ENCODE measurements at regions not wholly inside any gene's neighbourhood (a gene's known extent, or its start where the extent isn't known, plus 50 kb on each side); places are given as distances from the start of the nearest gene placed in this dataset.
"Not testable (repeated sequence)": the region's sequence is repeated elsewhere in the genome, so short reads cannot be mapped to it uniquely, and the experiment has no call there.

GRCh38 chr1:206281912-206282654 is 78.7 kb downstream of the SRGAP2 start:
- H2AFZ ChIP-seq (ENCODE audit: low read length); H3K4me3 ChIP-seq (ENCODE audit: insufficient read depth, low read length); DNase-seq (ENCODE audit: insufficient read length, low spot score, missing footprints); H3K4me1 ChIP-seq (ENCODE audit: insufficient read depth, low read length); H3K27ac ChIP-seq (ENCODE audit: low read depth, low read length); H3K4me2 ChIP-seq (ENCODE audit: insufficient read depth, low read length); H4K20me1 ChIP-seq (ENCODE audit: insufficient read depth, low read length); H3K9me3 ChIP-seq (ENCODE audit: low read depth, low read length); H3K36me3 ChIP-seq (ENCODE audit: insufficient read depth, low read length); H3K27me3 ChIP-seq (ENCODE audit: insufficient read depth, low read length); H3K79me2 ChIP-seq (ENCODE audit: insufficient read depth, low read length): not testable (repeated sequence)

- not testable (repeated sequence) for H3K4me1 ChIP-seq (ENCODE audit: insufficient read depth, low read length); H3K36me3 ChIP-seq (ENCODE audit: insufficient read depth, low read length); H3K4me3 ChIP-seq (ENCODE audit: insufficient read depth, low read length); H3K27ac ChIP-seq (ENCODE audit: low read depth, low read length); H2AFZ ChIP-seq (ENCODE audit: low read length); H3K9me3 ChIP-seq (ENCODE audit: low read depth, low read length); H3K27me3 ChIP-seq (ENCODE audit: insufficient read depth, low read length); H3K79me2 ChIP-seq (ENCODE audit: insufficient read depth, low read length); DNase-seq (ENCODE audit: insufficient read length, low spot score, missing footprints); H4K20me1 ChIP-seq (ENCODE audit: insufficient read depth, low read length); H3K4me2 ChIP-seq (ENCODE audit: insufficient read depth, low read length)
Measured at GRCh38 chr1:206285024-206285960, 82.0 kb downstream of the SRGAP2 start.

- H4K20me1 ChIP-seq (ENCODE audit: insufficient read depth, low read length); DNase-seq (ENCODE audit: insufficient read length, low spot score, missing footprints); H3K4me3 ChIP-seq (ENCODE audit: insufficient read depth, low read length); H3K4me1 ChIP-seq (ENCODE audit: insufficient read depth, low read length); H3K27ac ChIP-seq (ENCODE audit: low read depth, low read length); H3K9me3 ChIP-seq (ENCODE audit: low read depth, low read length); H2AFZ ChIP-seq (ENCODE audit: low read length); H3K4me2 ChIP-seq (ENCODE audit: insufficient read depth, low read length); H3K27me3 ChIP-seq (ENCODE audit: insufficient read depth, low read length); H3K36me3 ChIP-seq (ENCODE audit: insufficient read depth, low read length): not testable (repeated sequence)
- peaks cover 13% of the 10 kb centered on the region for H3K79me2 ChIP-seq (ENCODE audit: insufficient read depth, low read length)
Measured at GRCh38 chr1:206287759-206288158, 84.4 kb downstream of the SRGAP2 start.

GRCh38 chr1:206288453-206288852 is 85.1 kb downstream of the SRGAP2 start:
- peaks cover 13% of the 10 kb centered on the region for H3K79me2 ChIP-seq (ENCODE audit: insufficient read depth, low read length)
- not testable (repeated sequence) for DNase-seq (ENCODE audit: insufficient read length, low spot score, missing footprints); H3K4me1 ChIP-seq (ENCODE audit: insufficient read depth, low read length); H3K36me3 ChIP-seq (ENCODE audit: insufficient read depth, low read length); H3K4me3 ChIP-seq (ENCODE audit: insufficient read depth, low read length); H3K4me2 ChIP-seq (ENCODE audit: insufficient read depth, low read length); H2AFZ ChIP-seq (ENCODE audit: low read length); H3K9me3 ChIP-seq (ENCODE audit: low read depth, low read length); H3K27ac ChIP-seq (ENCODE audit: low read depth, low read length); H4K20me1 ChIP-seq (ENCODE audit: insufficient read depth, low read length); H3K27me3 ChIP-seq (ENCODE audit: insufficient read depth, low read length)

GRCh38 chr1:206297145-206298031 is 94.0 kb downstream of the SRGAP2 start:
- H3K27ac ChIP-seq (ENCODE audit: low read depth, low read length); H3K9me3 ChIP-seq (ENCODE audit: low read depth, low read length); H4K20me1 ChIP-seq (ENCODE audit: insufficient read depth, low read length); H3K4me3 ChIP-seq (ENCODE audit: insufficient read depth, low read length); DNase-seq (ENCODE audit: insufficient read length, low spot score, missing footprints); H3K79me2 ChIP-seq (ENCODE audit: insufficient read depth, low read length); H3K4me2 ChIP-seq (ENCODE audit: insufficient read depth, low read length); H3K27me3 ChIP-seq (ENCODE audit: insufficient read depth, low read length); H3K36me3 ChIP-seq (ENCODE audit: insufficient read depth, low read length); H3K4me1 ChIP-seq (ENCODE audit: insufficient read depth, low read length); H2AFZ ChIP-seq (ENCODE audit: low read length): not testable (repeated sequence)

- H3K4me2 ChIP-seq (ENCODE audit: insufficient read depth, low read length); H3K27ac ChIP-seq (ENCODE audit: low read depth, low read length); H3K4me3 ChIP-seq (ENCODE audit: insufficient read depth, low read length); H3K36me3 ChIP-seq (ENCODE audit: insufficient read depth, low read length); H4K20me1 ChIP-seq (ENCODE audit: insufficient read depth, low read length); H3K79me2 ChIP-seq (ENCODE audit: insufficient read depth, low read length); DNase-seq (ENCODE audit: insufficient read length, low spot score, missing footprints); H2AFZ ChIP-seq (ENCODE audit: low read length); H3K9me3 ChIP-seq (ENCODE audit: low read depth, low read length); H3K27me3 ChIP-seq (ENCODE audit: insufficient read depth, low read length); H3K4me1 ChIP-seq (ENCODE audit: insufficient read depth, low read length): not testable (repeated sequence)
Measured at GRCh38 chr1:206298032-206298392, 94.7 kb downstream of the SRGAP2 start.

GRCh38 chr1:206299181-206299791 is 95.9 kb downstream of the SRGAP2 start:
- not testable (repeated sequence) for H2AFZ ChIP-seq (ENCODE audit: low read length); H3K36me3 ChIP-seq (ENCODE audit: insufficient read depth, low read length); H3K4me2 ChIP-seq (ENCODE audit: insufficient read depth, low read length); DNase-seq (ENCODE audit: insufficient read length, low spot score, missing footprints); H4K20me1 ChIP-seq (ENCODE audit: insufficient read depth, low read length); H3K4me1 ChIP-seq (ENCODE audit: insufficient read depth, low read length); H3K4me3 ChIP-seq (ENCODE audit: insufficient read depth, low read length); H3K79me2 ChIP-seq (ENCODE audit: insufficient read depth, low read length); H3K27me3 ChIP-seq (ENCODE audit: insufficient read depth, low read length); H3K9me3 ChIP-seq (ENCODE audit: low read depth, low read length); H3K27ac ChIP-seq (ENCODE audit: low read depth, low read length)

- not testable (repeated sequence) for DNase-seq (ENCODE audit: insufficient read length, low spot score, missing footprints); H3K4me3 ChIP-seq (ENCODE audit: insufficient read depth, low read length); H3K27me3 ChIP-seq (ENCODE audit: insufficient read depth, low read length); H3K4me1 ChIP-seq (ENCODE audit: insufficient read depth, low read length); H3K79me2 ChIP-seq (ENCODE audit: insufficient read depth, low read length); H3K36me3 ChIP-seq (ENCODE audit: insufficient read depth, low read length); H3K27ac ChIP-seq (ENCODE audit: low read depth, low read length); H3K9me3 ChIP-seq (ENCODE audit: low read depth, low read length); H3K4me2 ChIP-seq (ENCODE audit: insufficient read depth, low read length); H2AFZ ChIP-seq (ENCODE audit: low read length); H4K20me1 ChIP-seq (ENCODE audit: insufficient read depth, low read length)
Measured at GRCh38 chr1:206299942-206300341, 96.6 kb downstream of the SRGAP2 start.

Data from osteoblast (primary cell).